Fibroblast of the aortic adventitia (primary cell): ENCODE measurements at regions not wholly inside any gene's neighbourhood (a gene's known extent, or its start where the extent isn't known, plus 50 kb on each side); places are given as distances from the start of the nearest gene placed in this dataset.

Experiments
- DNase-seq: peaks from one replicate; pipeline ENCODE4 v3.0.0-alpha.2; 2010; ENCODE audit warnings: low read depth
- H3K4me3 ChIP-seq: 2 replicates; pipeline ENCODE4 v1.5.1; 2011; ENCODE audit warnings: low read depth, mild to moderate bottlenecking, control low read depth, low read length, moderate library complexity
- CTCF ChIP-seq: IDR thresholded peaks from 2 replicates; pipeline ENCODE4 v1.5.1; 2011; ENCODE audit warnings: mild to moderate bottlenecking, low read length, control low read depth, inconsistent platforms; ENCODE audit not compliant: insufficient read depth

GRCh38 chr22:48288376-48288940 lies 1526.0 kb downstream of the TBC1D22A start:
- no peak overlapping the region for H3K4me3 ChIP-seq
- no peak for TF ChIP-seq CTCF
- no peak for DNase-seq

GRCh38 chr22:48287031-48287430 lies 1524.6 kb downstream of the TBC1D22A start:
- no peak overlapping the region for H3K4me3 ChIP-seq
- no peak for DNase-seq
- TF ChIP-seq CTCF = no peak

- no peak for TF ChIP-seq CTCF
- H3K4me3 ChIP-seq = no peak overlapping the region
Measured at GRCh38 chr22:48284671-48285070, 1522.2 kb downstream of the TBC1D22A start.

GRCh38 chr22:48282804-48283203 lies 1520.4 kb downstream of the TBC1D22A start:
- no peak overlapping the region for H3K4me3 ChIP-seq
- no peak for TF ChIP-seq CTCF
- no peak for DNase-seq

More at GRCh38 chr22:48284671-48285070, 1522.2 kb downstream of the TBC1D22A start:
- DNase-seq = no peak

GRCh38 chr22:48279461-48279756 lies 1517.0 kb downstream of the TBC1D22A start:
- H3K4me3 ChIP-seq = no peak overlapping the region
- no peak for TF ChIP-seq CTCF
- DNase-seq = no peak

- TF ChIP-seq CTCF = no peak
- no peak for DNase-seq
- H3K4me3 ChIP-seq = no peak overlapping the region
Measured at GRCh38 chr22:48278620-48279460, 1516.4 kb downstream of the TBC1D22A start.
